HepG2 (cell line): ENCODE measurements at regions not wholly inside any gene's neighbourhood (a gene's known extent, or its start where the extent isn't known, plus 50 kb on each side); places are given as distances from the start of the nearest gene placed in this dataset.

ENCODE experiments used
- ATAC-seq: fragments of 200-7000 bp; cut with Tn5 transposase; 3 replicates; pipeline ENCODE4 v1.9.1; 2020; ENCODE audit warnings: mild to moderate bottlenecking, moderate library complexity
- BruUV-seq: library from RNA; stranded (reverse); fragments of 400-500 nt; replicated peaks from 2 replicates; lab custom pipeline; 2021; lab: Mats Ljungman, UMichigan
- CTCF ChIA-PET: fragments of 300-600 bp; formaldehyde crosslinking; extraction: SDS; loops from one replicate; lab custom pipeline; 2021; ENCODE audit warnings: low total read pairs, inconsistent platforms, low intra/inter-chr PET ratio; lab: Yijun Ruan, JAX
- POLR2A ChIA-PET: fragments of 350-600 bp; sonication (Branson Sonifier 250); formaldehyde crosslinking; loops from one replicate; lab custom pipeline; 2020; ENCODE audit warnings: antibody characterized with exemption, inconsistent platforms; lab: Yijun Ruan, JAX
- DNase-seq: peaks from one replicate; pipeline ENCODE4 v3.0.0-alpha.2; 2015; ENCODE audit warnings: low spot score
- FAIRE-seq: peaks from 3 replicates; lab custom pipeline; 2011; peaks lifted over from hg19 to GRCh38; lab: Jason Lieb, UNC
- H2AFZ ChIP-seq: one replicate; pipeline ENCODE4 v1.6.1; 2011; ENCODE audit warnings: low read length, inconsistent platforms
- H3K27ac ChIP-seq: fragments of 300-600 bp; 3 replicates; pipeline ENCODE4 v1.8.0; 2011; ENCODE audit warnings: mixed run types, mild to moderate bottlenecking, mixed read lengths, low read length, inconsistent platforms; ENCODE audit not compliant: insufficient read depth; ENCODE audit errors: extremely low read length
- H3K27me3 ChIP-seq, 2 experiments: fragments of 200-600 bp in 1 of 2; 2 replicates in 1 of 2; 3 replicates in 1 of 2; pipeline versions ENCODE4 v1.6.0 to v1.8.0; 2011; ENCODE audit warnings: low read length in 2 of 2, mild to moderate bottlenecking in 2 of 2, moderate library complexity in 2 of 2, inconsistent platforms in 1 of 2; ENCODE audit not compliant: insufficient read depth in 2 of 2, control insufficient read depth in 1 of 2
- H3K36me3 ChIP-seq, 2 experiments: fragments of 200-600 bp in 1 of 2; replicated peaks in 1 of 2; 2 replicates in 1 of 2; 3 replicates in 1 of 2; pipeline versions ENCODE4 v1.5.1 to v1.8.0; 2011; ENCODE audit warnings: low read length in 2 of 2, inconsistent platforms in 1 of 2; ENCODE audit not compliant: insufficient read depth in 2 of 2, control insufficient read depth in 1 of 2
- H3K4me1 ChIP-seq: 2 replicates; pipeline ENCODE4 v1.5.1; 2012; ENCODE audit warnings: low read length, inconsistent platforms; ENCODE audit not compliant: insufficient read depth
- H3K4me2 ChIP-seq: 2 replicates; pipeline ENCODE4 v1.6.0; 2011; ENCODE audit warnings: low read depth, low read length, inconsistent platforms
- H3K4me3 ChIP-seq, 3 experiments: fragments of 200-600 bp in 1 of 3; sonication (generic), shearing (Covaris generic) in 1 of 3; replicated peaks in 1 of 3; 2 replicates each; pipeline ENCODE4 v1.5.1; 2011 to 2016; ENCODE audit warnings: low read length in 3 of 3, inconsistent platforms in 2 of 3, low read depth in 2 of 3, mild to moderate bottlenecking in 2 of 3, control low read depth in 1 of 3, mixed read lengths in 1 of 3; ENCODE audit not compliant: insufficient read depth in 1 of 3
- H3K79me2 ChIP-seq: one replicate; pipeline ENCODE4 v1.6.1; 2011; ENCODE audit warnings: low read length, inconsistent platforms; ENCODE audit not compliant: insufficient read depth
- H3K9ac ChIP-seq: 2 replicates; pipeline ENCODE4 v1.6.0; 2011; ENCODE audit warnings: mild to moderate bottlenecking, low read depth, low read length, inconsistent platforms; ENCODE audit not compliant: insufficient read depth
- H3K9me3 ChIP-seq: 2 replicates; pipeline ENCODE4 v1.5.1; 2012; ENCODE audit warnings: mild to moderate bottlenecking, low read length
- H4K20me1 ChIP-seq: 2 replicates; pipeline ENCODE4 v1.6.0; 2011; ENCODE audit warnings: inconsistent platforms, mild to moderate bottlenecking, low read length, moderate library complexity; ENCODE audit not compliant: insufficient read depth
- BRCA1 ChIP-seq: sonication (generic); formaldehyde crosslinking; IDR thresholded peaks from 2 replicates; pipeline ENCODE4 v1.4.0; 2020; ENCODE audit warnings: missing genetic modification reagents
- GLMP ChIP-seq: sonication (generic); formaldehyde crosslinking; IDR thresholded peaks from 2 replicates; pipeline ENCODE4 v1.9.0; 2021; ENCODE audit warnings: missing genetic modification reagents, mild to moderate bottlenecking, borderline replicate concordance
- MTA3 ChIP-seq: sonication (generic); formaldehyde crosslinking; IDR thresholded peaks from 2 replicates; pipeline ENCODE4 v1.4.0; 2020; ENCODE audit warnings: missing genetic modification reagents
- ZNF225 ChIP-seq: sonication (generic); formaldehyde crosslinking; IDR thresholded peaks from 2 replicates; pipeline ENCODE4 v1.4.0; 2020; ENCODE audit warnings: mild to moderate bottlenecking, missing genetic modification reagents
- ZNF263 ChIP-seq: sonication (generic); formaldehyde crosslinking; IDR thresholded peaks from 2 replicates; pipeline ENCODE4 v1.4.0; 2020; ENCODE audit warnings: missing genetic modification reagents
- ZNF276 ChIP-seq: sonication (generic); formaldehyde crosslinking; IDR thresholded peaks from 2 replicates; pipeline ENCODE4 v1.4.0; 2020; ENCODE audit warnings: mild to moderate bottlenecking, low read depth, missing genetic modification reagents
- ZNF737 ChIP-seq: sonication (generic); formaldehyde crosslinking; IDR thresholded peaks from 2 replicates; pipeline ENCODE4 v1.5.0; 2020; ENCODE audit warnings: missing genetic modification reagents, mild to moderate bottlenecking, borderline replicate concordance
- WGBS: methylation state at CpG from one replicate; pipeline ENCODE4 v1.1.6; 2017; ENCODE audit warnings: low lambda C conversion rate; 5-methylcytosine and 5-hydroxymethylcytosine counted together
- in situ Hi-C: cut with HindIII; loops from 2 replicates; pipeline ENCODE4 v1.10.0; 2017; ENCODE audit warnings: low pct_unique_long_range_greater_than_20kb; ENCODE audit not compliant: extremely low pct_ligation_motif_present
- intact Hi-C: fragments of 100-400 bp; cut with micrococcal nuclease; formaldehyde crosslinking; loops from one replicate; pipeline ENCODE4 v1.10.0; 2022; ENCODE audit not compliant: unreplicated experiment
- TF ChIP-seq, protein P1 (sequence below): sonication (generic); formaldehyde crosslinking; IDR thresholded peaks from 2 replicates; pipeline ENCODE4 v1.8.0; 2022; ENCODE audit warnings: mild to moderate bottlenecking, missing genetic modification reagents

DNA sequence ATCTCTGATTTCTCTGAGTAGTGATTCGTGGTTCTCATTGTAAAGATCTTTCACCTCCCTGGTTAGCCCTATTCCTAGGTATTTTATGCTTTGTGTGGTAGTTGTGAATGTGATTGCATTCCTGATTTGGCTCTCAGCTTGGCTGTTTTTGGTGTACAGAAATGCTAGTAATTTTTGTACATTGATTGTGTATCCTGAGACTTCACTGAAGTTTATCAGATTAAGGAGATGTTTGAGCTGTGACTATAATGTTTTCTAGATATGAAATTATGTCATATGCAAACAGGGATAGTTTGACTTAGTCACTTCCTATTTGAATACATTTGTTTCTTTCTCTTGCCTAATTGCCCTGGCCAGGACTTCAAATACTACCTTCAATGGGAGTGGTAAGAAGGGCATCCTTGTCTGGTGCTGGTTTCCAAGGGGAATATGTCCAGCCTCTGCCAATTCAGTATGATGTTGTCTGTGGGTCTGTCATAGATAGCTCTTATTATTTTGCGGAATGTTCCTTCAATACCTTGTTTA, 251.9 kb upstream of the ZNF804A start:
- H3K79me2 ChIP-seq: no peaks in the 10 kb centered on the region
- H3K27ac ChIP-seq: no peak overlapping the region
- WGBS: 0% methylated on average over 2 of the region's 2 CpGs
- ChIA-PET POLR2A (no interaction called here), CTCF (no interaction called here)
- H3K9me3 ChIP-seq: no peaks in the 10 kb centered on the region
- H3K36me3 ChIP-seq: no peaks in the 10 kb centered on the region
- no peaks in the 10 kb centered on the region for H4K20me1 ChIP-seq
- in situ Hi-C loops: no loop called here
- H3K27me3 ChIP-seq: no peaks in the 10 kb centered on the region
- H3K4me1 ChIP-seq: no peaks in the 10 kb centered on the region
- DNase-seq (no peak), FAIRE-seq (no peak), ATAC-seq (no peak)
- no peak overlapping the region for H3K9ac ChIP-seq
- intact Hi-C loops: no loop called here
- no peak overlapping the region for H3K4me2 ChIP-seq
- BruUV-seq: no TSS peak
- TF ChIP-seq GLMP (CRISPR knock-in tag) (no peak), ZNF276 (no peak), MTA3 (no peak), ZNF263 (CRISPR knock-in tag) (no peak), ZNF737 (no peak), BRCA1 (CRISPR knock-in tag) (no peak), ZNF225 (CRISPR knock-in tag) (no peak)
- TF ChIP-seq, protein P1, sequence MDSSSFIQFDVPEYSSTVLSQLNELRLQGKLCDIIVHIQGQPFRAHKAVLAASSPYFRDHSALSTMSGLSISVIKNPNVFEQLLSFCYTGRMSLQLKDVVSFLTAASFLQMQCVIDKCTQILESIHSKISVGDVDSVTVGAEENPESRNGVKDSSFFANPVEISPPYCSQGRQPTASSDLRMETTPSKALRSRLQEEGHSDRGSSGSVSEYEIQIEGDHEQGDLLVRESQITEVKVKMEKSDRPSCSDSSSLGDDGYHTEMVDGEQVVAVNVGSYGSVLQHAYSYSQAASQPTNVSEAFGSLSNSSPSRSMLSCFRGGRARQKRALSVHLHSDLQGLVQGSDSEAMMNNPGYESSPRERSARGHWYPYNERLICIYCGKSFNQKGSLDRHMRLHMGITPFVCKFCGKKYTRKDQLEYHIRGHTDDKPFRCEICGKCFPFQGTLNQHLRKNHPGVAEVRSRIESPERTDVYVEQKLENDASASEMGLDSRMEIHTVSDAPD (CRISPR knock-in tag): no peak
- H3K4me3 ChIP-seq: no peak overlapping the region
- no peak overlapping the region for H2AFZ ChIP-seq
